HUES64 (cell line): ENCODE measurements at regions not wholly inside any gene's neighbourhood (a gene's known extent, or its start where the extent isn't known, plus 50 kb on each side); places are given as distances from the start of the nearest gene placed in this dataset.

Experiments used
- H3K27ac ChIP-seq: 2 replicates; pipeline ENCODE4 v1.7.0; 2013; ENCODE audit warnings: low read depth, low read length, inconsistent platforms
- H3K27me3 ChIP-seq: 2 replicates; pipeline ENCODE4 v1.6.1; 2013; ENCODE audit warnings: mild to moderate bottlenecking, low read length; ENCODE audit not compliant: insufficient read depth
- H3K36me3 ChIP-seq: 2 replicates; pipeline ENCODE4 v1.6.1; 2013; ENCODE audit warnings: mild to moderate bottlenecking, low read length; ENCODE audit not compliant: insufficient read depth
- H3K4me1 ChIP-seq: 2 replicates; pipeline ENCODE4 v1.6.1; 2013; ENCODE audit warnings: mild to moderate bottlenecking, low read length, moderate library complexity; ENCODE audit not compliant: insufficient read depth
- H3K4me3 ChIP-seq: 2 replicates; pipeline ENCODE4 v1.5.1; 2013; ENCODE audit warnings: mild to moderate bottlenecking, low read length, moderate library complexity
- H3K9ac ChIP-seq: 2 replicates; pipeline ENCODE4 v1.6.1; 2013; ENCODE audit warnings: mild to moderate bottlenecking, low read depth, low read length
- H3K9me3 ChIP-seq: 2 replicates; pipeline ENCODE4 v1.6.1; 2013; ENCODE audit warnings: low read depth, low read length; ENCODE audit not compliant: insufficient read depth
- WGBS: fragments of 150-250, 120-280 bp; methylation state at CpG from one replicate; pipeline ENCODE4 v1.1.7; 2013; ENCODE audit warnings: missing lambda C conversion rate; 5-methylcytosine and 5-hydroxymethylcytosine counted together

- Histone ChIP-seq H3K4me1 (peaks cover 2% of the 10 kb centered on the region; the same call in 1 of the 2 replicates), H3K9ac (no peak overlapping the region), H3K4me3 (no peak overlapping the region), H3K9me3 (no peaks in the 10 kb centered on the region), H3K27me3 (no peaks in the 10 kb centered on the region), H3K36me3 (no peaks in the 10 kb centered on the region), H3K27ac (no peak overlapping the region)
- WGBS = 92% methylated on average over 7 of the region's 7 CpGs
These were observed 141.7 kb upstream of the IRF2BP2 start for GRCh38 chr1:234751678-234752077.

GRCh38 chr1:234750922-234751627 is 141.1 kb upstream of the IRF2BP2 start:
- H3K4me1 ChIP-seq = peaks cover 7% of the 10 kb centered on the region; the same call in 1 of the 2 replicates
- no peaks in the 10 kb centered on the region for H3K9me3 ChIP-seq
- no peaks in the 10 kb centered on the region for H3K36me3 ChIP-seq
- no peak overlapping the region for H3K4me3 ChIP-seq
- 86% methylated on average over 3 of the region's 4 CpGs for WGBS
- H3K27me3 ChIP-seq = no peaks in the 10 kb centered on the region
- no peak overlapping the region for H3K9ac ChIP-seq
- no peak overlapping the region for H3K27ac ChIP-seq

- Histone ChIP-seq H3K4me1 (peaks cover 28% of the 10 kb centered on the region), H3K27ac (no peak overlapping the region), H3K4me3 (no peak overlapping the region), H3K36me3 (no peaks in the 10 kb centered on the region), H3K9ac (no peak overlapping the region), H3K9me3 (no peaks in the 10 kb centered on the region), H3K27me3 (no peaks in the 10 kb centered on the region)
- no CpG with 5 or more reads among the region's 1 CpG for WGBS
These were observed 138.7 kb upstream of the IRF2BP2 start for GRCh38 chr1:234748713-234749112.

GRCh38 chr1:234748066-234748465 is 138.1 kb upstream of the IRF2BP2 start:
- Histone ChIP-seq H3K4me3 (no peak overlapping the region), H3K9ac (no peak overlapping the region), H3K27me3 (no peaks in the 10 kb centered on the region), H3K9me3 (no peaks in the 10 kb centered on the region), H3K27ac (no peak overlapping the region), H3K36me3 (no peaks in the 10 kb centered on the region), H3K4me1 (peaks cover 34% of the 10 kb centered on the region)
- 95% methylated on average over 7 of the region's 7 CpGs for WGBS

- Histone ChIP-seq H3K9me3 (no peaks in the 10 kb centered on the region), H3K27me3 (no peaks in the 10 kb centered on the region), H3K9ac (no peak overlapping the region), H3K4me3 (no peak overlapping the region), H3K36me3 (no peaks in the 10 kb centered on the region), H3K4me1 (peaks cover 39% of the 10 kb centered on the region), H3K27ac (peak overlapping the region; percentile 2; the same call in 1 of the 2 replicates)
- WGBS = 92% methylated on average over 9 of the region's 9 CpGs
These were observed 136.8 kb upstream of the IRF2BP2 start for GRCh38 chr1:234746798-234747196.

GRCh38 chr1:234745844-234746797 is 136.1 kb upstream of the IRF2BP2 start:
- Histone ChIP-seq H3K4me1 (peaks cover 39% of the 10 kb centered on the region), H3K4me3 (no peak overlapping the region), H3K27ac (peak overlapping the region; percentile 2; the same call in 1 of the 2 replicates), H3K9me3 (no peaks in the 10 kb centered on the region), H3K9ac (no peak overlapping the region), H3K36me3 (no peaks in the 10 kb centered on the region), H3K27me3 (no peaks in the 10 kb centered on the region)
- WGBS = 68% methylated on average over 15 of the region's 15 CpGs

- no peaks in the 10 kb centered on the region for H3K27me3 ChIP-seq
- no peak overlapping the region; the same call in 1 of the 2 replicates for H3K9ac ChIP-seq
- no peaks in the 10 kb centered on the region for H3K9me3 ChIP-seq
- H3K36me3 ChIP-seq = no peaks in the 10 kb centered on the region
- no peak overlapping the region for H3K27ac ChIP-seq
- H3K4me1 ChIP-seq = peaks cover 39% of the 10 kb centered on the region
- no peak overlapping the region for H3K4me3 ChIP-seq
- 92% methylated on average over 11 of the region's 11 CpGs for WGBS
These were observed 135.3 kb upstream of the IRF2BP2 start for GRCh38 chr1:234745276-234745675.

GRCh38 chr1:234743791-234744611 is 134.0 kb upstream of the IRF2BP2 start:
- peak overlapping the region; percentile 22; the same call in 1 of the 2 replicates for H3K9ac ChIP-seq
- 38% methylated on average over 18 of the region's 18 CpGs for WGBS

GRCh38 chr1:234742622-234743021 is 132.6 kb upstream of the IRF2BP2 start:
- Histone ChIP-seq H3K27ac (no peak overlapping the region), H3K36me3 (no peaks in the 10 kb centered on the region), H3K4me1 (peaks cover 39% of the 10 kb centered on the region), H3K9me3 (no peaks in the 10 kb centered on the region), H3K4me3 (no peak overlapping the region), H3K9ac (no peak overlapping the region), H3K27me3 (no peaks in the 10 kb centered on the region)
- 81% methylated on average over 10 of the region's 10 CpGs for WGBS

More at GRCh38 chr1:234743791-234744611, 134.0 kb upstream of the IRF2BP2 start:
- Histone ChIP-seq H3K36me3 (no peaks in the 10 kb centered on the region), H3K4me3 (peak overlapping the region; percentile 31), H3K4me1 (peaks cover 39% of the 10 kb centered on the region), H3K9me3 (no peaks in the 10 kb centered on the region), H3K27ac (peak overlapping the region; percentile 79), H3K27me3 (no peaks in the 10 kb centered on the region)

- no peaks in the 10 kb centered on the region for H3K27me3 ChIP-seq
- WGBS = 55% methylated on average over 6 of the region's 6 CpGs
- peaks cover 4% of the 10 kb centered on the region; the same call in 1 of the 2 replicates for H3K4me1 ChIP-seq
- no peaks in the 10 kb centered on the region for H3K9me3 ChIP-seq
- no peak overlapping the region for H3K9ac ChIP-seq
- H3K36me3 ChIP-seq = no peaks in the 10 kb centered on the region
- no peak overlapping the region for H3K4me3 ChIP-seq
- H3K27ac ChIP-seq = no peak overlapping the region
These were observed 128.0 kb upstream of the IRF2BP2 start for GRCh38 chr1:234737967-234738314.
